ENCODE measurements at regions not wholly inside any gene's neighbourhood (a gene's known extent, or its start where the extent isn't known, plus 50 kb on each side); places are given as distances from the start of the nearest gene placed in this dataset.

DNA sequence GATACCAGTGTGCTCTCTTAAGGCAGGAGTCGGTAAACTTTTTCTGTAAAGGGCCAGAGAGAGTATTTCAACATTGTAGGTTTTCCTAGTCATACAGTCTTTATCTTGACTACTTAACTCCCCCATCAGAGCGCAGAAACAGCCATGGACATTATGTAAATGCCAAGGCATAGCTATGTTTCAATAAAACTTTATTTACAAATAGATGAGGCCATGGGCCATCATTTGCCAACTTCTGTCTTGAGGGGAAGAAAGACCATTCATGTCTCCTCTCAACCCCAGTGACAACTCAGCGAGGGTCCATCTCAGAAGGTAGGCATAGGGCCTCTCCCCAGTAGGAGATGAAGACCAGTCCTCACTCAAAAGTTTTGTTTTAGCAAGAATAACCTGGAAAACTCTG is 301.3 kb downstream of the FBXW7 start:
- no peak for DNase-seq

DNA sequence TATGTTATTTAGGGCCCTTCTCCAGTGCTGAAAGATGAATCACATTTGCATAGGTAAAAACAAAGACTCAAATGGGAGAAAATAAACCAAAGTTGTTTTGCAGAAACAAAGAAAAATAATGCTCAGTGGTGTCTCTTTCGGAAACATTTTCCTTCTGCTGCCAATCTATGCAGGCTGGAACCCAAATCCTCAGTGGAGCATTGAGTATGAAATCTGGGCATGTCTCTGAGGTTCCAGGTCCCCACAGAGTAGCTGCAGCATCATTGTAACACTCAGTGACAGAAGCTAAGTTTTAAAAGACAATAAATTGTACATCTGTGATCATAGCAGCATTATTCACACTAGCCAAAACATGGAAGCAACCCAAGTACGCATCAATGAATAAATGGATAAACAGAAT is 303.6 kb downstream of the FBXW7 start:
- DNase-seq, result no peak

- DNase-seq, result no peak
Observed at GRCh38 chr4:152229782-152230289, 306.1 kb downstream of the FBXW7 start.

DNA sequence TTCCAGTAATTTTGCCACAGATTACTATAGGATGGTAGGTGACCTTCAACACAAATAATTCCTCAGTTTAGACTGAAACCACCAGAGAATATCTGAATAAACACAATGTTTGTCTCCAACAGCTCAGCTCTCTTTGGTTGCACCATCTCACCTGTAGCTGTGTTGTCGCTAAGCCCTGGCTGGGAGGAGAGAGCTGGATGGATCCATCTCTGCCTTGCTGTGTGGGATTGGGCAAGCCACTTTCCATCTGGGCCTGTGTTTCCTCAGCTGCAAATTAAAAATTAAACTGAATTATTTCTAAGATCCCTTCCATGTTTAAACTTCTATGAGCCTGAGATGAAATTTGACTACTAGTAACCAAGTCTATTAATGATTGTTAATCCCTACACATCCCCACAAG is 310.2 kb downstream of the FBXW7 start:
- DNase-seq, result no peak

DNA sequence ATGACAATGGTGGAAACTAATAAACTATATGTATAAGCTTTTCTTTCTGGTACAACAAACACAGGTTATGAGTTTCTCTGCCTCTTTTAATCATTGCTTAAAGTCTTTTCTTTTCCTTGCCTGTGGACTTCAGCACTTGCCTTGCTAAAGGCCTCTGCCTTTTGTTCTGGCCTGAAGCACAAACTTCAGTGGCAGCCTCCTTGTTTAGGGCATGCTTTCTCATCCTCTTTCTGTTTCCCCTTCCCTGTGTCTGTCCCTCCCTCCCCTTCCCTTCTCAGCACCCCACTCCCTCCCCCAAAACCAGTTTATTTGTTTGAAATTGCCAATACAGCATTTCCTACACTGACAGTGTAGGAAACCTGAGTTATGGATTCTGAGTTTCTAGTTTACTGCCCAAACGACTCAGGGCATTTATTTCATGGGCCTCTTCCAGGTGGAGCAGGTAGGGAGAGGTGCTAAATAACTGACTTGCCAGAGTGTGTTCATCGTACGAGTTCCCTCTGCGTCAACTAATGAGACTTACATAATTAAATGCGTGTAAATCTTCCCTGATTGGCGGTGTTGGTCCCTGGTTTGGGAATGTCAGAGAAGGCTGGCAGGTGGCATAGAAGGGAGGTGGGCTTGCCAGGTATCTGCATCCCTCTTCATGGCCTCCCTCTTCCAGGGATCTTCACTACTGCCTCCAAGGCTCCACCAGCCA is 311.0 kb downstream of the FBXW7 start:
- DNase-seq, result no peak

DNA sequence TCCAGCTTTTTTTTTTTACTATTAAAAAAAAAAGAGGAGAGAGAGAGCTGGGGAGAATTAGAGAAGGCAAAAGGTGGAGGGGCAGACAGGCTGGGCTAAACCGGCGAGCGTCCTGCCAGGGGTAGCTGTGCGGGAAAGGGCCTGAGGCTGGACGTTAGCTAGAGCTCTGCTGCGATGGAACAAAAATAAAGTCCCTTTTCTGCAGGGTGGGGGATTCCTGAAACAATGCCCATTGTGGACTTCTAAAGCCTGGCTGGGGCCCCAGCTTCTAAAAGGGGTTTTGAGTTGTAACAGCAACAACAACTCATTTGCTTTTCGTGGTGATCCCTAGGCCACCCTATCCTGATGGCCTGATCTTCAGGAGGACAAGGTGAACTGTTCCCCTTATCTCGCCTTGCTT is 311.7 kb downstream of the FBXW7 start:
- no peak for DNase-seq

DNA sequence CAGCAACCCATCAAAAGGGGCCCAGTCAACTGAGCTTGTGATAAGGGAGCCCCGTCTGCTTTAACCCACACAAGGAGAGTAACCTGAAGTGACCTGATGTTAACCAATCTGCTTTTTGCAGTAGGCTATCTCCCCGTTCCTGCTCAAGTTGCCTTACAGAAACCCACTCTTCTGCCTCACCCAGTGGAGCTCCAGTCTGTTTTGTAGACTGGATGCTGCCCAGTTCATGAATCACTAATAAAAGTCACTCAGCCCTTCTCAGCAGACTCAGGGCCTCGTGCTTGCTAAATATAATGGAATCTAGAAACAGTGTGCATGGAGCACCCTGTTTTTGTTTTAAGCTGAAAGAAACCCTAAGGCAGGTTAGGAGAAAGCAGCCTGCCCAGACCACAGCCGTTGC is 312.3 kb downstream of the FBXW7 start:
- DNase-seq, result no peak

GRCh38 chr4:152221816-152222516 is 313.9 kb downstream of the FBXW7 start:
- DNase-seq, result no peak

- no peak for DNase-seq
Observed at GRCh38 chr4:152220201-152220666, 315.7 kb downstream of the FBXW7 start.

DNA sequence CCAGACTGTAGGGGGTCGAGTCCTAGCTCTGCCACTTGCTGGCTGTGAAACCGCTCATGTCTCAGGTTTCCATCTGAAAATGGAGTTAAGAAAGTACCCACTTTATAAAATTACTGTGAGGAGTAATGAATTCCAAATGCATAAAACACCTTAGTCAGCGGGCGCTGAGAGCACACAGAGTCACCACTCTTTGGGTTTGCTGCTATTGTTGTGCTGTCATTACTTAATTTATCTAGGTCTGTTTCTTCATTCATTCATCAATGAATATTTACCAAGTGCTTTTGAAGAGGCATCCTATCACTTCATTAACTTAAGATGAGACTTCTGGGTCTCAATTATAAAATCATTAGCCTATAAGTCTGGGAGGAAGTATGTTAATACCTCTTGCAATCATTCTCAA is 317.3 kb downstream of the FBXW7 start:
- DNase-seq, result no peak

- DNase-seq, result no peak
Observed at GRCh38 chr4:152217896-152218295, 318.0 kb downstream of the FBXW7 start.

DNA sequence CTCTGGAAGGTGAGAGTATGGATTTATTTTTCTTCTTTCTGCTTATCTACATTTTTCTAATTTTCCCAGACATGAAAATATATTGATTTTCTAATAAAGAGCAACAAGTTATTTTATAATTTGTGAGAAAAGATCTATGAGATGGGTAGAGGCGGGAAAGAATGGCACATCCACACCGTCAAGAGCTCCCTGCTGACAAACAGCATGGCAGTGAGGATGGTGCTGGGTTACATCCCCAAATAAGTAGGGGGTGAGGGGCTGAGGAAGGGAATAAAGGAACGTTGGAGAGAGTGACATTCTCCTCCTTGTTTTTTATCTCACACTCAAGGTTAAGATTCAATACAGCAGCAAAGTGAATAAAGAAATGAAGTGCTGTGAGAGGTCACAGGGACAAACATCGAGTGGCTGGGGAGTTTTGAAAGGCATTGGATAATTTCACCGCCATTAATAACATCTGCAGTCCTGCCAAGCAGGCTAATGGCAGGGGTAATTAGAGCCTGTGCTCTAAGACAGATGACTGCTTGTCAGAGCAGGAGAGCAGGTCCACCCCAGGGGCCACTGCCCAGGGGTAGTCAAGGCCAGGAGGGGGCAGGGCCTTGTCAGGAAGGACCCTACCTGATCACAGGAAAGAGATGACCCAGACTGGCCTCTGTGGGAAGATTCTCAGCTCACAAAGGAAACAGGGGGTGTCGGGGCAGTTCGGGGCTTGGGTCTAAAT is 323.8 kb downstream of the FBXW7 start:
- no peak for DNase-seq

GRCh38 chr4:152209772-152210493 is 326.0 kb downstream of the FBXW7 start:
- no peak for DNase-seq

- no peak for DNase-seq
Observed at GRCh38 chr4:152207378-152207720, 328.5 kb downstream of the FBXW7 start.

GRCh38 chr4:152206646-152207377 is 329.1 kb downstream of the FBXW7 start:
- no peak for DNase-seq

GRCh38 chr4:152206185-152206584 is 329.7 kb downstream of the FBXW7 start:
- no peak for DNase-seq

DNA sequence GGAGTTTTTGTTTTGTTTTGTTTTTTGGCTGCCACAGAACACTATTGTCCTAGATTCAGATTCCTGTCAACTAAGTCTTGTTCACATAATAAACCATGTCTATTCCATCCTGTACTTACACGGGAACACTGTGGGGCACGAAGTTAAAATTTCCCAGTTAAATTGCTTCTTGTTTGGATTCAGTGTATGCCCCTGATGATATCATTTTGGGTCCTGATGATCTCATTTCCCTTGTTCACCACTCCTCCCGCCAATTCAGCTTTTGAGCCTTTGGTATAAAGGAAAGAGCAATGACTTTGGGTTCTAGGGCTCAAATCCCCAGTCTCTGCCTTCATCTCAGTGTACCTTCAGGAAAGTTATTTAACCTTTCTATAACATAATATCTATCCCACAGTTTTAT is 333.5 kb downstream of the FBXW7 start:
- no peak for DNase-seq

DNA sequence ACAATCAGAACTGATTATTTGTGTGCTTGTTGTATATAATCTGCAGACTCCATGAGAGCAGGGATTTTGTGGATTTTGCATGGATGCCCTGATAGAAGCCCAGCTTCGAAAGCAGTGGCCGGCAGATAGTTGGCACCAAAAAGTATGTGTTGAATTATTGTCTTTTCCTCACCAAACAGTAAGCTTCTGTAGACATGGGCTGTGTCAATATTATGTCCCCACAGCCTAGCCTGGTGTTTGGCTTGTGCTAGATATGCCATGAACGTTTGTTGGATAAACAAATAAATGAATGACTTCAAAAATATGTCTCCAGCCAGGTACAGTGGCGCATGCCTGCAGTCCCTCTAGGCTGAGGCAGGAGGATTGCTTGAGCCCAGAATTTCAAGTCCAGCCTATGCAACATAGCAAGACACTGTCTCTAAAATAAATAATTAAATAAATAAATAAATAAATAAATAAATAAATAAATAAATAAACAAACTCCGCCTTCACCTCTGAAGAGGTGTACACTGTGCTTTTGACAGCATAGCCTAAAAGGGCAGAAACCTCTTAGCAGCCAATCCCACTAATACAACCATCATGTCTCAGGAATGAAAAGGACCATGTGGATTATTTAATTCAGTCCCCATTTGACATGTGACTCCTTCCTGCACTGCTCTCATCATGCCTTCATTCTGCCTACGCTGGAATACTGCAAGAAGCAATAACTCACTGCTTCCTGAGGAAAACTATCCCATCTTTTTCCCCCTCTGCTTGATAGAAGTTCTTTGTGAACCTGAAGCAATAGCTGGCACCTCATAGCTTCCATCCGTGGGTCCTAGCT is 335.2 kb downstream of the FBXW7 start:
- no peak for DNase-seq

GRCh38 chr4:152197211-152197610 is 338.7 kb downstream of the FBXW7 start:
- no peak for DNase-seq

DNA sequence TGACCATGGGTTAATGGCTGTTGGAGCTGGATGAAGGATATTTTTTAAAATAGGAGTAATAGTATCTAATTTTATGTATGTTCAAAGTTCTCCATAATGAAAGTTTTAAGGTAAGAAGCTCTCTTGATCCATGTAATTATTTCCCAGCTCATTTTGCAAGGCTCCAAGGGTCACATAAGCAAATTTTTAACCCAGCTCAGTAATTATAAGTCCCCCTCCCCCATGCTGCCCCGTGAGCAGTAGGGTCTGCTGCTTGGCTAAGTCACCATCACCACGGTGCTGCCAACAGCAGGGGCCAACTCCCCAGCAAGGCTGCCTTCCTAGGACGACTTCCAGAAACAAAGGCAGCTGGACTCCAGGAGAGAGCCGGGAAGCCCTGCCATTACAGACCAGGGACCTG is 340.0 kb downstream of the FBXW7 start:
- no peak for DNase-seq

DNA sequence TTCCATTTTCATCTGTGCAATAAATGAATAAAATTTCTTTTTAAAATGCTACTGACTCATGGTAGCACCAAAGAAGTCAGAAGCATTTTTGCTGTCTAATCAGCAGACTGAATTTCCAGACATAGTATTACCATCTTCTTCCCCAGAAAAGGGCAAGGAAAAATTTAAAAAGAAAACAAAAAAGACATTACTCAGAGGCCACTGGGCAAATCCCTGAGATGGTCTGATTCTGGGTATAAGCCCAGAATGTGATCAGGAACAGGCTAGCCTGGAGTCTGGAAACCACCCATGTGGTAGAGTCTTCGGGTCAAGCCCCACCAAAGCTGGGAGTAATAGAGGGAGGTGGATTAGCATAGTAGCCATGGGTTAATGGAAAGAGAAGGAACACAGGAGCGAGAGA is 342.8 kb downstream of the FBXW7 start:
- no peak for DNase-seq

DNA sequence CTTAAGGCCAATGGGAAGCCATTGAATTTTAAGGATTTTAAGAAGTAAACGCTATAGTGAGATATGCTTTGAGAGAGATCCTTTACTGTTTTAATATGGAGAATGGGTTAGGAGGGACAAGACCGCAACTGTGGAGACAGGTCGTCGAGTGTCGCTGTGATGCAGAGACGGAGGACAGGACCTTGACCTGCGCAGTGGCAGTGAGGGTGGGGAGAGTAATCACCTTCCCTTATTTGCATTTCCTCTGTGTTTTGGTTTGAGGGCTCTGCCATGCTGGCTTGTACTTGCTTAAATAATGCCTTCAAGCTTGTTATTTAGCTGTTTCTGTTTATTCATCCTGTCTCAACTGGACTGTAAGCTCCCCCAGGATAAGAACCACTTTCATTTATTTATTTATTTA is 345.0 kb downstream of the FBXW7 start:
- DNase-seq, result no peak

Data from NCI-H2171 (cell line).